ENCODE measurements at regions not wholly inside any gene's neighbourhood (a gene's known extent, or its start where the extent isn't known, plus 50 kb on each side); places are given as distances from the start of the nearest gene placed in this dataset.

GRCh38 chr12:88251798-88252197 is 109.7 kb downstream of the TMTC3 start:
- no peak for DNase-seq

GRCh38 chr12:88253371-88253978 is 111.4 kb downstream of the TMTC3 start:
- DNase-seq: no peak

- no peak for DNase-seq
Measured at GRCh38 chr12:88255224-88255623, 113.1 kb downstream of the TMTC3 start.

DNA sequence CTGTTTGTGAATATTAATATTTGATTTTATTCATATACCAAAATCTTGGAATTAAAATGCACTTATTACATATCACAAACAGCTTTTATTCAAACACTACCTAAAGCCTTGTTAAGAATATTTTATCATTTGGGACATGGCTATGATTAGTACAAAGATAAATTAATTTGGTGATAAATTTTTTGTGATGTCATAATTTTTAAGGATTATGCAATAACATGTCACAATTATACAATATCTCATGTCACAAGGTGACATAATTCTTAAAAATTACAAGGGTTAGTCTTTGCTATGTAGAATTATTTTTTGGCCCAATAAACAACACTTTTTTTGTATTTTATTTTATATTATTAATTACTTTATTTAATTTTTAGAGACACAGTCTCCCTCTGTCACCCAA is 113.7 kb downstream of the TMTC3 start:
- DNase-seq: no peak

DNA sequence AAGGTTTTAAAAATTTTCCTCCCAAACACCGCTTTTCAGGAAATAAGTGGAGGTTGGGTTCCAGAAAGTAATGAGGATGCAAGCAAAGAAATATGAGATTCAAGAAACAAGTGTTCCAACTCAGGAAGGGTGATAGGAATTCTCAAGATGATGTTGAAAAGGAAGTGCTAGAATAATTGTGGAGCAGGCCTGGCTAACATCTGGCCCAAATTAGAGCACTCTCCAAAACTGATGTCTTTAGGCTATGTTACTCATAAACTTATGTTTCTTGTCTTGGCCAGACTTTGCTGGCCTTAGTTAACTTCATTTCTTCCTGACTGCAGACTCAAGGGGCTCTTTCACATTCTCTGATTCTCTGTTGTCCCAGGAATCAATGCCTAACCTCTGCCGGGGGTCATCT is 116.3 kb downstream of the TMTC3 start:
- no peak for DNase-seq

DNA sequence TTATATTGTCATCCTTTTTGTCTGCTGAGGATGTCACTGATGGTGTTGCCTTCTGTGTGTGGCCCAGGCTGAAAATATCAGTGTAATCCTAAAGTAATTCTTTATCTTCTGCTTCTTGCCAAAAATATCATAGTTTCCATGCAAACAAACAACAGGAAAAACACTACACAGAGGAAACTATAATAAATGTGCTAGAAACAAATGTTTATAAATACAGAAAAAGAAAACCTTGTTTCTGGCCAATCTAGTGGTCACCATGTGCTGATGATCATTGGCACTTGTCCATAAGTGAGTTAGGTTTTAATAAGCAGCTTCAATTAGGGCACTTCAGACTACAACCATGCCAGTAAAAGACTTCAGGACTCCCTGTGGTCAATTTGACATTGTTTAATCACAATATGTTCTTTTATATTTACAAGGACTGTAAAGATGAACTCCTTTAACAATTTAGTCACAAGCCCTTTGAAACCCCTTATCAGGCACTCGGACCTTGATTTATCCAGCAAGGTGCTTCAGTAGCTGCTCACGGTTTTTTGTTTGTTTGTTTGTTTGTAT is 124.8 kb downstream of the TMTC3 start:
- peak; percentile 0 for DNase-seq

DNA sequence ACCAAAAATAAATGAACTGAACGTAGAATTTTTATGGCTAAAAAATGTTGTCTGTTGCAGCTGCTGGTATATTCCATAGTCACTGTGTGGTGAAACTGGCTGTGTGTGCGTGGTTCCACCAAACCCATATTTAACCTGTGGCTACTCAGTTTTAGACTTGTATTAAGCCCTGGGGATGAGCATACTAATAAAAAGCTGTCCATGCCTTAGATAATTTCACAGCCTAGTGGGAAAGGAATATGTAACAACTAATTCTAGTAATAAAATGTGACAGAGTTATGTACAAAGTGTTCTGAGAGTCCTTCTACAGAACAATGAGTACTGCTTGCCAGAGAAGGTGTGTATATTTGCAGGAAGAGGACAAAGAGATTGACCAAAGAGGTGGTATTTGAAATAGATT is 125.5 kb downstream of the TMTC3 start:
- DNase-seq: no peak

GRCh38 chr12:88272456-88272855 is 130.3 kb downstream of the TMTC3 start:
- no peak for DNase-seq

DNA sequence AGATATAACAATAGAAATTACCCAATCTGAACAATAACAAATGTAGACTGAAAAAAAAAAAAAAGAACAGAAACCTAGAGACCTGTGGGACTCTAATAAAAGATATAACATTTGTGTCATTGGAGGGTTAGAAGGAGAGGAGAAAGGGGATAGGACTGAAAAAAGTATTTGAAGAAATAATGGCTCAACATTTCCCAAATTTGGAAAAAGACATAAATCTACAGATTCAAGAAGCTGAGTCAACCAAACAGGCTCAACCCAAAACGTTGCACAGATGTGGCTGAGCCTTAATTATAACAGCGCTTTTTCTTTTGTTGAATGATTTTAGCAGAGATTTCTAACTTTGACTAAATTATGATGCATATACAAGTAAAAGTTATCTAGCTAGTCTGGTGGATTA is 131.3 kb downstream of the TMTC3 start:
- no peak for DNase-seq

DNA sequence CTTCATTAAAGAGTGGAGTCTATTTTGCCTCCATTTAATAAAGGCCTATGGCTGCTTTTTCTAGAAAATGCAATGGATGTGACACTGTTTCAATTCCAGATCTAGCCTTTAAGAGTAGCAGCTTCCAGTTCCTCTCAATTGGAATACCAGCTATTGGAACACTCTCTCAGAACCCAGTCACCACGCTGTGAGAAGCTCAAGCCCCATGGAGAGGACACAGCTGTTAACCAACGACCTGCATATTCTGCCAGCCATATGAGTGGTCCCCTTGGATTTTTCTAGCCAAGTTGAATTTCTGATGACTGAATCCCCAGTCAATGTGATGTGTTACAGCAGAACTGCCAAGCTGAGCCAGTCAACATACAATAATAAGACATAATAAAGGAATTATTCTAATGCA is 131.8 kb downstream of the TMTC3 start:
- DNase-seq: no peak

- DNase-seq: no peak
Measured at GRCh38 chr12:88291498-88292131, 149.5 kb downstream of the TMTC3 start.

DNA sequence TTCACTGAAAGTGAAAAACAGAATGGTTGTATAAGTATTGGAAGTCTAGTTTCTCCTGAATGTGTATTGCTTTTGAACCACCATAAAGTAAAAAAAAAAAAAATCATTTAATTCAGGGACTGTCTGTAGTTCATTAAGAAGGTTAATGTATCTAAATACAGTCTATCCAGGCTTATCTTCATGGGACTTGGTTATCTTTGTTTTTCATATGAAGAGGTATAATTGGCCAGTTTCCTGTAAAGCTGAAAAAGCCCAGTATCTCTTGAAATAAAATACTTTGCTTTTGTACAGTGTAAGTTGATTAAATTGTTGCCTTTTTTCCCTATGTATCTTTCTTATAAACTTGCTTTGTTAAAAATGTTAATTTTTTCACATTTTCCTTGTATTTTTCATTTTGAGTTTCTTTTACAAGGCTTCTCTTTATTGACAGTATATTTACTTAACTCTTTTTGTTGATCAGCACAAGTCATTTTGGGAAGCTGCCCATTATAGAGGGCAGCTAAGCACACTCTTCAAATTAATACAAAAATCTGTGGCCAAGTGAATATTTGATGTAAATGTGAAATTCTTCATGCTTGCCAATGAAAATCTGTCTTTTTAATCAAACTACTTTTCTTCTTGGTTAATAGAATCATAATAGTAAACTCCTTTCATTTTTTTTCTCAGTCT is 156.0 kb downstream of the TMTC3 start:
- DNase-seq: no peak

- no peak for DNase-seq
Measured at GRCh38 chr12:88298761-88299242, 156.7 kb downstream of the TMTC3 start.

- no peak for DNase-seq
Measured at GRCh38 chr12:88299567-88300101, 157.5 kb downstream of the TMTC3 start.

DNA sequence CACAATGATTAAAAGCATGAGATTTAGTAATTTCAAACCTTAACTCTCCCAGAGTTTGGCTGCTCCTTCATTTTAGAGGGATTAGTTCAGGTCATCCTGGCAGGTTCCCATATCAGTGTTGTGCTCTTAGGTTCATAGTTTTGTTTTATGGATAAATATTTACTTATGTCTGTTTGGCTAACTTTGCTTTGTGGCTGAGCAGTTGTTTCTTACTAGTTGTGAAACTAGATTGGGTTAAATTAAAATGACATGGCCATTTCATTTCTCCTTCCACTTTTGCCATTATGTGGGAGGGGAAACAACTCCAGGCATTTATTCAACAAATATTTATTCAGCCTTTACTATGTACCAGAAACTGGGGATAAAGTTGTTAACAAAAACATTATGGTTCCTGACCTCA is 158.8 kb downstream of the TMTC3 start:
- no peak for DNase-seq

- DNase-seq: no peak
Measured at GRCh38 chr12:88303335-88303734, 161.2 kb downstream of the TMTC3 start.

- no peak for DNase-seq
Measured at GRCh38 chr12:88305254-88305890, 163.3 kb downstream of the TMTC3 start.

DNA sequence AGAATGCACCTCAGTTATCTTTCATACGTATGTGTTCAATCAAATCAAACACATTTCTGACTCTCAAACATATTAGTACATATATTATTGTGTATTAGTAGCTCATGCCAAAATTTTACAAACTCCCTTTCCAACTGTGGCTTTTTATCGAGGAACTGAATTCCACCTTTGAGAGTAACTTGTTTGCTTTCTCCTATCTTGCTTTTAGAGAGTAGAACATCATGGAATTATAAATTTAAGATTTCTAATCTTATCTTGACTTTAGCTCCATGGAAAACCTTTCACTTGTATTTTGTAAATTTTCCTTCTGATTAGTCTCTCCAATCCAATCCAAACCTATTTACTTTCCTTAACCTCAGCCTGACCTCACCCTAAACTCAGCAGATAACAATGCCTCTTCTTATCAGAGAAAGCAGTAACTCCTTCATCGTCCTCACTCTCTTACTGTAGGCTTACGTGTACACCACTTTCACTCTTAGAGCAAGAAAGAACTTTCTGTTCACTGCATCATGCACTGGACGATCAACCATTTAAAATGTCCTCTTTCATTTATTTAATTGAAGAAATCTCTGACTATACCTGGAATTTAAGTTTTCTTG is 164.5 kb downstream of the TMTC3 start:
- no peak for DNase-seq

DNA sequence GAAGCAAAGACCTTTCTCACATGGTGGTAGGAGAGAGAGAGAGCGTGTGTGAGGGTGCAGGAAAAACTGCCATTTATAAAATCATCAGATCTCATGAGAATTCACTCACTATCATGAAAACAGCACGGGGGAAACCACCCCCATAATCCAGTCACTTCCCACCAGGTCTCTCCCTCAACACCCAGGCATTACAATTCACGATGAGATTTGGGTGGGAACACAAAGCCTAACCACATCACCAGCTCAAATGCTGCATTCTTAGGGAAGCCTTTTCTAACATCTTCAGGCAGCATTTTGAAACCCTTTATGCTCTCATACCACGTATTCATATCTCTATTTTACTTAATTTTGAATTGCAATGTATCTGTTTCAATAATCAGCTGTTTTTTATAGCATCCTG is 165.9 kb downstream of the TMTC3 start:
- DNase-seq: no peak

- DNase-seq: no peak
Measured at GRCh38 chr12:88308825-88309224, 166.7 kb downstream of the TMTC3 start.

GRCh38 chr12:88309546-88309945 is 167.4 kb downstream of the TMTC3 start:
- no peak for DNase-seq

DNA sequence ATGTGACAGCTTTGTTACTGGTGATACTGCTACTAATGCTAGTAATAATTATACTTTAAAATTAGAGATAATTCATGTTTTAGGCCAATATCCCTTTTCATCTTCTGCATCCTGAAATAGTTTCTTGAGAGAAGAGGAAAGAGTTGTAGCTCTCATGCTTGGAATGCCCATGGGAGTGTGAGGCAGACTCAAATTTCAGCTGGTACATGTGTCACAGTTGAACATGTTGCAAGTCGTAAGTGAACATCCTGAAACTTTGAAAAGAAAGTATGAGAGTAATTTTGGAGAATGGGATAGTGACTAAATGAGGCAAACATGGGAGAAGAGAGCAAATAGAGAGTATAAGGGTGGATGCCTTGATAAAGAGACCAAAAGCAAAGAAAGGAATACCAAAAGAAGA is 168.0 kb downstream of the TMTC3 start:
- DNase-seq: no peak

DNA sequence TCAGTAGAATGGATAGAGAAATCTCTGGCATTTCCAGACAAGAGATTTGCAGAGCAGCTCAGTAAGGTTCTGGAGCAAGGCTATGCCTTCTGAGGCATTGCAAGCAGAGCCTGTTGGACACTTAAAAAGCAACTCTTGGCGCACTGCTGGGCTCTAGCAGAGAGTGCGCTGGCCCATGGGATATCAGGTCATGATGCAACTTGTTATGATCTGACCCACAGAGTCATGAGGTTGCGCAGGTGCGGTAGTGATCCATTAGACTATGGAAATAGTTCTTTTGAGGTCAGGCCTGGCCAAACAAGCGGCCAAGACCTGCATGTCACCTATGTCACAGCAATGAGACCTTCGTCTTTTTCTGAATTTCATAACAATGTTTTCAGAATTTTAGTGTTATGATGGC is 168.6 kb downstream of the TMTC3 start:
- no peak for DNase-seq
